Osteocyte (in vitro differentiated cells): ENCODE measurements at regions not wholly inside any gene's neighbourhood (a gene's known extent, or its start where the extent isn't known, plus 50 kb on each side); places are given as distances from the start of the nearest gene placed in this dataset.

Source experiments
- DNase-seq: peaks from one replicate; pipeline ENCODE4 v3.0.0; 2021; ENCODE audit warnings: mixed read lengths; ENCODE audit not compliant: unreplicated experiment; ENCODE audit errors: extremely low spot score
- H3K27ac Mint-ChIP-seq: one replicate; pipeline ENCODE4 v1.8.0; 2021; ENCODE audit warnings: mild to moderate bottlenecking, mixed read lengths; ENCODE audit not compliant: unreplicated experiment
- H3K27me3 Mint-ChIP-seq: one replicate; pipeline ENCODE4 v1.8.0; 2021; ENCODE audit warnings: mixed read lengths; ENCODE audit not compliant: unreplicated experiment
- H3K36me3 Mint-ChIP-seq: one replicate; pipeline ENCODE4 v1.8.0; 2021; ENCODE audit warnings: mixed read lengths; ENCODE audit not compliant: unreplicated experiment
- H3K4me1 Mint-ChIP-seq: one replicate; pipeline ENCODE4 v1.8.0; 2021; ENCODE audit warnings: mixed read lengths; ENCODE audit not compliant: unreplicated experiment
- H3K4me3 Mint-ChIP-seq: one replicate; pipeline ENCODE4 v1.8.0; 2021; ENCODE audit warnings: mild to moderate bottlenecking, moderate library complexity, mixed read lengths; ENCODE audit not compliant: unreplicated experiment
- H3K9me3 Mint-ChIP-seq: one replicate; pipeline ENCODE4 v1.8.0; 2021; ENCODE audit warnings: mixed read lengths; ENCODE audit not compliant: unreplicated experiment
- CTCF ChIP-seq: fragments of 200-600 bp; sonication (generic); IDR thresholded peaks from 2 replicates; pipeline ENCODE4 v1.5.0; 2021; ENCODE audit warnings: antibody characterized with exemption, mild to moderate bottlenecking, moderate library complexity

GRCh38 chr11:91913407-91913806, 311.2 kb upstream of the FAT3 start:
- Mint-ChIP-seq H3K4me3 (no peak overlapping the region), H3K4me1 (no peaks in the 10 kb centered on the region), H3K27me3 (no peaks in the 10 kb centered on the region), H3K36me3 (no peaks in the 10 kb centered on the region), H3K9me3 (no peaks in the 10 kb centered on the region), H3K27ac (no peak overlapping the region)
- TF ChIP-seq CTCF, result no peak
- DNase-seq, result no peak

- Mint-ChIP-seq H3K27me3 (no peaks in the 10 kb centered on the region), H3K36me3 (no peaks in the 10 kb centered on the region), H3K4me1 (no peaks in the 10 kb centered on the region), H3K4me3 (no peak overlapping the region), H3K27ac (no peak overlapping the region), H3K9me3 (no peaks in the 10 kb centered on the region)
- no peak for TF ChIP-seq CTCF
- no peak for DNase-seq
Observed at GRCh38 chr11:91912322-91912721, 312.3 kb upstream of the FAT3 start.

GRCh38 chr11:91906871-91907624, 317.6 kb upstream of the FAT3 start:
- no peaks in the 10 kb centered on the region for H3K9me3 Mint-ChIP-seq
- no peaks in the 10 kb centered on the region for H3K27me3 Mint-ChIP-seq
- H3K4me3 Mint-ChIP-seq, result no peak overlapping the region
- H3K4me1 Mint-ChIP-seq, result no peaks in the 10 kb centered on the region
- no peaks in the 10 kb centered on the region for H3K36me3 Mint-ChIP-seq
- no peak for TF ChIP-seq CTCF
- no peak for DNase-seq
- H3K27ac Mint-ChIP-seq, result no peak overlapping the region

- Mint-ChIP-seq H3K36me3 (no peaks in the 10 kb centered on the region), H3K4me3 (no peak overlapping the region), H3K9me3 (no peaks in the 10 kb centered on the region), H3K27me3 (no peaks in the 10 kb centered on the region), H3K4me1 (no peaks in the 10 kb centered on the region), H3K27ac (no peak overlapping the region)
- TF ChIP-seq CTCF, result no peak
- no peak for DNase-seq
Observed at GRCh38 chr11:91904792-91905785, 319.5 kb upstream of the FAT3 start.

- no peak overlapping the region for H3K27ac Mint-ChIP-seq
- H3K27me3 Mint-ChIP-seq, result no peaks in the 10 kb centered on the region
- no peak overlapping the region for H3K4me3 Mint-ChIP-seq
- DNase-seq, result no peak
- TF ChIP-seq CTCF, result no peak
- H3K36me3 Mint-ChIP-seq, result no peaks in the 10 kb centered on the region
- no peaks in the 10 kb centered on the region for H3K9me3 Mint-ChIP-seq
- H3K4me1 Mint-ChIP-seq, result no peaks in the 10 kb centered on the region
Observed at GRCh38 chr11:91902312-91902711, 322.3 kb upstream of the FAT3 start.
